H1 (cell line): ENCODE measurements at regions not wholly inside any gene's neighbourhood (a gene's known extent, or its start where the extent isn't known, plus 50 kb on each side); places are given as distances from the start of the nearest gene placed in this dataset.

Source experiments
- CTCF ChIA-PET: fragments of 300-600 bp; sonication (Branson Sonifier 250); formaldehyde crosslinking; loops from one replicate; lab custom pipeline; 2021; ENCODE audit not compliant: partially characterized antibody; lab: Charles Lee
- POLR2A ChIA-PET: fragments of 300-600 bp; sonication (Branson Sonifier 250); formaldehyde crosslinking; loops from one replicate; lab custom pipeline; 2021; ENCODE audit warnings: inconsistent platforms; ENCODE audit not compliant: partially characterized antibody; lab: Charles Lee
- DNase-seq, 2 experiments: peaks; one replicate each; pipeline versions ENCODE4 v3.0.0 to v3.0.0-alpha.2; 2010 to 2022; ENCODE audit warnings: low spot score in 2 of 2, low read depth in 1 of 2, mixed read lengths in 1 of 2
- FAIRE-seq: peaks from 2 replicates; lab custom pipeline; 2011; peaks lifted over from hg19 to GRCh38; lab: Jason Lieb, UNC
- H2AFZ ChIP-seq: 2 replicates; pipeline ENCODE4 v1.8.1; 2012; ENCODE audit warnings: low read length, inconsistent platforms
- H2AK5ac ChIP-seq: 2 replicates; pipeline ENCODE4 v1.6.1; 2013; ENCODE audit warnings: low read depth, low read length
- H2BK120ac ChIP-seq: replicated peaks from 2 replicates; pipeline ENCODE3; 2013; ENCODE audit warnings: low read depth, low read length, inconsistent platforms
- H2BK12ac ChIP-seq: 2 replicates; pipeline ENCODE4 v1.6.1; 2013; ENCODE audit warnings: low read depth, low read length
- H2BK15ac ChIP-seq: 2 replicates; pipeline ENCODE4 v1.6.1; 2013; ENCODE audit warnings: low read length
- H2BK20ac ChIP-seq: 2 replicates; pipeline ENCODE4 v1.6.1; 2013; ENCODE audit warnings: low read length
- H2BK5ac ChIP-seq: 2 replicates; pipeline ENCODE4 v1.6.1; 2013; ENCODE audit warnings: low read depth, low read length
- H3K14ac ChIP-seq: 2 replicates; pipeline ENCODE4 v1.6.1; 2013; ENCODE audit warnings: inconsistent platforms; ENCODE audit not compliant: insufficient read length
- H3K18ac ChIP-seq: 2 replicates; pipeline ENCODE4 v1.6.1; 2013; ENCODE audit warnings: low read length; ENCODE audit errors: extremely low read depth
- H3K23ac ChIP-seq: 2 replicates; pipeline ENCODE4 v1.6.1; 2013; ENCODE audit warnings: inconsistent platforms; ENCODE audit not compliant: insufficient read length
- H3K23me2 ChIP-seq: 2 replicates; pipeline ENCODE4 v1.6.1; 2013; ENCODE audit warnings: low read depth, low read length
- H3K27ac ChIP-seq: 2 replicates; pipeline ENCODE4 v1.6.1; 2011; ENCODE audit warnings: low read depth, low read length, inconsistent platforms
- H3K27me3 ChIP-seq, 4 experiments: replicated peaks in 1 of 4; 1 replicate in 1 of 4; 2 replicates in 3 of 4; pipeline versions ENCODE4 v1.6.1 to v1.8.1; 2011 to 2013; ENCODE audit warnings: low read length in 3 of 4, mild to moderate bottlenecking in 3 of 4, inconsistent platforms in 2 of 4, mixed read lengths in 2 of 4, moderate library complexity in 1 of 4; ENCODE audit not compliant: control insufficient read depth in 3 of 4, insufficient read depth in 3 of 4; ENCODE audit errors: extremely low read depth in 1 of 4
- H3K36me3 ChIP-seq, 4 experiments: 2 replicates each; pipeline versions ENCODE4 v1.6.1 to v1.8.1; 2011 to 2013; ENCODE audit warnings: mild to moderate bottlenecking in 4 of 4, low read length in 3 of 4, moderate library complexity in 2 of 4, control low read depth in 1 of 4, inconsistent platforms in 1 of 4; ENCODE audit not compliant: insufficient read depth in 4 of 4, control insufficient read depth in 2 of 4
- H3K4ac ChIP-seq: replicated peaks from 2 replicates; pipeline ENCODE3; 2013; ENCODE audit warnings: low read length, low read depth, mixed read lengths, inconsistent platforms; ENCODE audit not compliant: insufficient read length
- H3K4me1 ChIP-seq, 4 experiments: replicated peaks in 1 of 4; 1 replicate in 1 of 4; 2 replicates in 3 of 4; pipeline versions ENCODE4 v1.6.1 to v1.8.1; 2011 to 2013; ENCODE audit warnings: low read length in 3 of 4, inconsistent platforms in 2 of 4, mixed read lengths in 1 of 4; ENCODE audit not compliant: insufficient read depth in 4 of 4, control insufficient read depth in 3 of 4
- H3K4me2 ChIP-seq, 2 experiments: 2 replicates each; pipeline versions ENCODE4 v1.6.1 to v1.8.1; 2011 to 2013; ENCODE audit warnings: low read depth in 2 of 2, low read length in 2 of 2, control low read depth in 1 of 2, inconsistent platforms in 1 of 2, mild to moderate bottlenecking in 1 of 2; ENCODE audit not compliant: insufficient read depth in 1 of 2
- H3K4me3 ChIP-seq, 4 experiments: fragments of 200-600, 300-600 bp in 1 of 4; sonication (generic), shearing (Covaris generic), sonication (Bioruptor Twin) in 1 of 4; 2 replicates each; pipeline versions ENCODE4 v1.5.1 to v1.8.1; 2011 to 2016; ENCODE audit warnings: low read length in 4 of 4, low read depth in 3 of 4, control low read depth in 2 of 4, inconsistent platforms in 2 of 4, mild to moderate bottlenecking in 2 of 4, mixed read lengths in 1 of 4, moderate library complexity in 1 of 4; ENCODE audit not compliant: insufficient read depth in 2 of 4; ENCODE audit errors: extremely low read depth in 1 of 4
- H3K56ac ChIP-seq: replicated peaks from 2 replicates; pipeline ENCODE3; 2013; ENCODE audit warnings: low read depth, mild to moderate bottlenecking, mixed read lengths, low read length, inconsistent platforms; ENCODE audit not compliant: insufficient read length
- H3K79me1 ChIP-seq: 2 replicates; pipeline ENCODE4 v1.6.1; 2013; ENCODE audit warnings: low read depth, low read length, control low read depth
- H3K79me2 ChIP-seq, 2 experiments: 2 replicates each; pipeline versions ENCODE4 v1.6.1 to v1.8.1; 2012 to 2013; ENCODE audit warnings: low read length in 2 of 2, mild to moderate bottlenecking in 2 of 2, inconsistent platforms in 1 of 2; ENCODE audit not compliant: insufficient read depth in 2 of 2, control insufficient read depth in 1 of 2
- H3K9ac ChIP-seq, 4 experiments: replicated peaks in 1 of 4; 1 replicate in 1 of 4; 2 replicates in 3 of 4; pipeline versions ENCODE4 v1.6.1 to v1.8.1; 2011 to 2013; ENCODE audit warnings: low read depth in 3 of 4, low read length in 3 of 4, control low read depth in 2 of 4, mild to moderate bottlenecking in 2 of 4, moderate library complexity in 2 of 4, inconsistent platforms in 1 of 4; ENCODE audit errors: extremely low read depth in 1 of 4
- H3K9me3 ChIP-seq, 2 experiments: 2 replicates each; pipeline versions ENCODE4 v1.6.1 to v1.8.1; 2012 to 2013; ENCODE audit warnings: mild to moderate bottlenecking in 2 of 2, moderate library complexity in 2 of 2, control low read depth in 1 of 2, inconsistent platforms in 1 of 2, low read depth in 1 of 2, low read length in 1 of 2, mixed read lengths in 1 of 2; ENCODE audit not compliant: insufficient read depth in 2 of 2
- H4K20me1 ChIP-seq, 2 experiments: replicated peaks in 1 of 2; 2 replicates each; pipeline versions ENCODE3 to v1.8.1; 2011 to 2013; ENCODE audit warnings: inconsistent platforms in 2 of 2, low read length in 2 of 2, mild to moderate bottlenecking in 1 of 2; ENCODE audit not compliant: insufficient read depth in 2 of 2, control insufficient read depth in 1 of 2
- H4K5ac ChIP-seq: 2 replicates; pipeline ENCODE4 v1.6.1; 2013; ENCODE audit warnings: low read length, low read depth, mixed read lengths, inconsistent platforms; ENCODE audit not compliant: insufficient read length
- H4K8ac ChIP-seq: 2 replicates; pipeline ENCODE4 v1.8.0; 2013; ENCODE audit warnings: mild to moderate bottlenecking, moderate library complexity, low read length, inconsistent platforms; ENCODE audit not compliant: insufficient read depth; ENCODE audit errors: extremely low read depth
- H4K91ac ChIP-seq: replicated peaks from 2 replicates; pipeline ENCODE3; 2013; ENCODE audit warnings: low read length, mixed read lengths, inconsistent platforms; ENCODE audit not compliant: insufficient read length
- CTCF ChIP-seq, 3 experiments: IDR thresholded peaks; 1 replicate in 2 of 3; 2 replicates in 1 of 3; pipeline versions ENCODE4 v1.5.1 to v1.6.1; 2011; ENCODE audit warnings: low read length in 3 of 3, mild to moderate bottlenecking in 3 of 3, inconsistent platforms in 2 of 3, low read depth in 1 of 3, moderate library complexity in 1 of 3; ENCODE audit not compliant: insufficient read depth in 1 of 3; ENCODE audit errors: control extremely low read depth in 1 of 3
- KDM5A ChIP-seq: fragments of 200-600 bp; IDR thresholded peaks from 2 replicates; pipeline ENCODE4 v1.7.1; 2012; ENCODE audit warnings: mild to moderate bottlenecking, low read length, inconsistent platforms, mixed read lengths
- RAD21 ChIP-seq, 2 experiments: IDR thresholded peaks in 1 of 2; conservative IDR thresholded peaks in 1 of 2; 2 replicates each; pipeline ENCODE4 v1.6.1; 2011; ENCODE audit warnings: low read depth in 2 of 2, low read length in 2 of 2, improper control_type of control experiment in 1 of 2, inconsistent platforms in 1 of 2, mild to moderate bottlenecking in 1 of 2, moderate library complexity in 1 of 2
- TBP ChIP-seq: IDR thresholded peaks from 2 replicates; pipeline ENCODE4 v1.6.1; 2011; ENCODE audit warnings: low read depth, low read length, improper control_type of control experiment
- TCF12 ChIP-seq: IDR thresholded peaks from 2 replicates; pipeline ENCODE4 v1.6.1; 2011; ENCODE audit warnings: low read depth, mild to moderate bottlenecking, low read length
- TEAD4 ChIP-seq: IDR thresholded peaks from 2 replicates; pipeline ENCODE4 v1.6.1; 2012; ENCODE audit warnings: low read depth, low read length, inconsistent platforms, mixed read lengths
- YY1 ChIP-seq: IDR thresholded peaks from 2 replicates; pipeline ENCODE4 v1.6.1; 2011; ENCODE audit warnings: low read depth, mild to moderate bottlenecking, low read length
- ZNF274 ChIP-seq: IDR thresholded peaks from 2 replicates; pipeline ENCODE4 v1.7.0; 2012; ENCODE audit warnings: low read length, borderline replicate concordance; ENCODE audit errors: extremely low read depth
- WGBS, 2 experiments: shearing (Covaris generic) in 1 of 2; methylation state at CpG; one replicate each; pipeline versions ENCODE4 v1.1.6 to v1.1.7; 2013 to 2015; ENCODE audit warnings: low lambda C conversion rate in 2 of 2, mixed read lengths in 2 of 2, inconsistent platforms in 1 of 2, low coverage in 1 of 2, missing lambda C conversion rate in 1 of 2; ENCODE audit not compliant: insufficient replicate concordance in 2 of 2, insufficient coverage in 1 of 2, insufficient read length in 1 of 2; ENCODE audit errors: extremely low coverage in 1 of 2, missing lambda C conversion rate in 1 of 2; 5-methylcytosine and 5-hydroxymethylcytosine counted together

GRCh38 chr1:84753516-84754385, 63.5 kb upstream of the SSX2IP start:
- H2BK20ac ChIP-seq: no peak overlapping the region
- H3K4me1 ChIP-seq: peaks cover 0 to 12% (median 2%) of the 10 kb centered on the region in 4 experiments; a peak in 4 of 7 replicates
- no peak overlapping the region for H2BK12ac ChIP-seq
- DNase-seq (peak; percentile 59 to 85), FAIRE-seq (peak; percentile 73)
- no peak overlapping the region for H3K18ac ChIP-seq
- H3K4ac ChIP-seq: no peak overlapping the region
- no peak overlapping the region for H3K4me3 ChIP-seq
- H2AFZ ChIP-seq: peak overlapping the region; percentile 55; the same call in 1 of the 2 replicates
- ChIA-PET POLR2A (no interaction called here), CTCF (interaction anchor here (0.6 to 12.4 kb wide), 52 partner anchors 11 to 1640 kb away, joined by 3 to 164 read pairs (median 4); partner anchors contain the start of genes GNG5, PRKACB and SPATA1)
- H3K23me2 ChIP-seq: no peaks in the 10 kb centered on the region; the same call in 1 of the 2 replicates
- no peaks in the 10 kb centered on the region for H3K79me1 ChIP-seq
- no peaks in the 10 kb centered on the region for H4K20me1 ChIP-seq
- no peaks in the 10 kb centered on the region for H3K27me3 ChIP-seq
- H3K9ac ChIP-seq: no peak overlapping the region
- no peak overlapping the region for H4K91ac ChIP-seq
- H4K8ac ChIP-seq: peak overlapping the region; percentile 62; the same call in 1 of the 2 replicates
- H3K4me2 ChIP-seq: no peak overlapping the region
- 47% methylated on average over 16 of the region's 16 CpGs; no CpG with 5 or more reads in 1 of the 2 experiments for WGBS, 2 experiments
- no peak overlapping the region for H3K14ac ChIP-seq
- H2BK15ac ChIP-seq: no peak overlapping the region
- no peak overlapping the region for H3K56ac ChIP-seq
- no peaks in the 10 kb centered on the region for H3K9me3 ChIP-seq
- TF ChIP-seq YY1: 0 out of 2 replicates have a peak, but pooled peaks have one; percentile 20
- TF ChIP-seq TEAD4: 0 out of 2 replicates have a peak, but pooled peaks have one; percentile 6
- peak; percentile 99 to 100 for TF ChIP-seq RAD21 (IDR thresholded peaks at IDR 0.05 in 1 of 2, conservative IDR thresholded peaks at IDR 0.05 in 1 of 2; ENCODE audit: low read depth in 2 of 2, low read length in 2 of 2)
- no peak for TF ChIP-seq ZNF274
- TF ChIP-seq TBP: no peak
- 0 out of 2 replicates have a peak, but pooled peaks have one; percentile 48 for TF ChIP-seq TCF12
- 0 out of 2 replicates have a peak, but pooled peaks have one; percentile 33 for TF ChIP-seq KDM5A
- peak; percentile 95 to 96 (median 96) for TF ChIP-seq CTCF (IDR thresholded peaks at IDR 0.05; ENCODE audit: control extremely low read depth in 1 of 3, insufficient read depth in 1 of 3, low read depth in 1 of 3, low read length in 3 of 3)
- no peak overlapping the region for H2BK120ac ChIP-seq
- no peaks in the 10 kb centered on the region for H3K79me2 ChIP-seq
- no peaks in the 10 kb centered on the region for H3K36me3 ChIP-seq
- no peak overlapping the region for H4K5ac ChIP-seq
- no peak overlapping the region for H3K27ac ChIP-seq
- H2BK5ac ChIP-seq: no peak overlapping the region
- no peak overlapping the region for H3K23ac ChIP-seq
- H2AK5ac ChIP-seq: no peak overlapping the region
